GM23248 (cell line): ENCODE measurements at regions not wholly inside any gene's neighbourhood (a gene's known extent, or its start where the extent isn't known, plus 50 kb on each side); places are given as distances from the start of the nearest gene placed in this dataset.

Source experiments
- DNase-seq: peaks from one replicate; pipeline ENCODE4 v3.0.0-alpha.2; 2015
- H2AFZ ChIP-seq: fragments of 200-600 bp; sonication (generic); 2 replicates; pipeline ENCODE4 v1.6.1; 2016; ENCODE audit warnings: antibody characterized with exemption
- H3F3A ChIP-seq: fragments of 200-600 bp; sonication (generic); 2 replicates; pipeline ENCODE4 v1.6.1; 2016; ENCODE audit warnings: mild to moderate bottlenecking, antibody characterized with exemption, mixed run types; ENCODE audit not compliant: insufficient read depth
- H3K27ac ChIP-seq: fragments of 200-600 bp; sonication (generic); 2 replicates; pipeline ENCODE4 v1.5.1; 2016; ENCODE audit warnings: mild to moderate bottlenecking
- H3K27me3 ChIP-seq: fragments of 200-600 bp; sonication (generic); replicated peaks from 2 replicates; pipeline ENCODE4 v1.6.1; 2016; ENCODE audit warnings: mild to moderate bottlenecking; ENCODE audit not compliant: insufficient read depth
- H3K36me3 ChIP-seq: fragments of 200-600 bp; sonication (generic); 2 replicates; pipeline ENCODE4 v1.6.1; 2016; ENCODE audit warnings: low read depth, mild to moderate bottlenecking
- H3K4me1 ChIP-seq: fragments of 200-600 bp; sonication (generic); 2 replicates; pipeline ENCODE4 v1.6.1; 2016; ENCODE audit warnings: mild to moderate bottlenecking; ENCODE audit not compliant: insufficient read depth
- H3K4me2 ChIP-seq: fragments of 200-600 bp; sonication (generic); one replicate; pipeline ENCODE4 v1.6.1; 2016; ENCODE audit warnings: mild to moderate bottlenecking; ENCODE audit not compliant: unreplicated experiment
- H3K4me3 ChIP-seq: fragments of 200-600 bp; sonication (generic); 2 replicates; pipeline ENCODE4 v1.5.1; 2016; ENCODE audit warnings: mild to moderate bottlenecking
- H3K79me2 ChIP-seq: fragments of 200-600 bp; sonication (generic); 2 replicates; pipeline ENCODE4 v1.6.1; 2016; ENCODE audit warnings: mild to moderate bottlenecking; ENCODE audit not compliant: insufficient read depth
- H3K9ac ChIP-seq: fragments of 200-600 bp; sonication (generic); 2 replicates; pipeline ENCODE4 v1.6.1; 2016; ENCODE audit warnings: mild to moderate bottlenecking
- H3K9me2 ChIP-seq: fragments of 200-600 bp; sonication (generic); 2 replicates; pipeline ENCODE4 v1.6.1; 2016; ENCODE audit warnings: mixed run types, mild to moderate bottlenecking, moderate library complexity; ENCODE audit not compliant: insufficient read depth
- H3K9me3 ChIP-seq: fragments of 200-600 bp; sonication (generic); one replicate; pipeline ENCODE4 v1.6.1; 2017; ENCODE audit warnings: low read depth
- H4K20me1 ChIP-seq: fragments of 200-600 bp; sonication (generic); 2 replicates; pipeline ENCODE4 v1.6.0; 2016; ENCODE audit not compliant: insufficient read depth
- EZH2 ChIP-seq: fragments of 200-600 bp; sonication (generic); IDR thresholded peaks from 2 replicates; pipeline ENCODE4 v1.6.1; 2018; ENCODE audit warnings: antibody characterized with exemption, mild to moderate bottlenecking; ENCODE audit not compliant: insufficient read depth, poor library complexity, severe bottlenecking
- EZH2phosphoT487 ChIP-seq: fragments of 200-600 bp; sonication (generic); IDR thresholded peaks from 2 replicates; pipeline ENCODE4 v1.6.1; 2018; ENCODE audit warnings: antibody characterized with exemption, moderate library complexity, mild to moderate bottlenecking, low read depth; ENCODE audit not compliant: insufficient read depth
- WGBS, 2 experiments: methylation state at CpG; one replicate each; pipeline ENCODE4 v1.1.6; 2015 to 2017; ENCODE audit warnings: low lambda C conversion rate in 2 of 2, low coverage in 1 of 2; ENCODE audit errors: missing lambda C conversion rate in 2 of 2; 5-methylcytosine and 5-hydroxymethylcytosine counted together
- in situ Hi-C: fragments of 300-500 bp; cut with MboI; formaldehyde crosslinking; loops from 2 replicates; pipeline ENCODE4 v1.15.0; 2020

GRCh38 chr20:56928007-56928406, 298.9 kb downstream of the TFAP2C start:
- Histone ChIP-seq H3K4me1 (no peaks in the 10 kb centered on the region), H3K9ac (no peak overlapping the region), H3K9me3 (no peaks in the 10 kb centered on the region), H3K4me2 (no peak overlapping the region), H3K27me3 (peaks cover 74% of the 10 kb centered on the region), H3K27ac (no peak overlapping the region), H3K79me2 (no peaks in the 10 kb centered on the region), H3F3A (no peaks in the 10 kb centered on the region), H2AFZ (no peak overlapping the region), H3K36me3 (no peaks in the 10 kb centered on the region), H4K20me1 (no peaks in the 10 kb centered on the region), H3K9me2 (no peaks in the 10 kb centered on the region), H3K4me3 (no peak overlapping the region)
- no peak for TF ChIP-seq EZH2phosphoT487
- TF ChIP-seq EZH2 = no peak
- WGBS, 2 experiments = 83 to 84% methylated on average over 2 of the region's 5 CpGs
- no peak for DNase-seq
- in situ Hi-C loops = no loop called here

- in situ Hi-C loops = no loop called here
- Histone ChIP-seq H3K4me3 (no peak overlapping the region), H4K20me1 (no peaks in the 10 kb centered on the region), H3K9ac (no peak overlapping the region), H2AFZ (no peak overlapping the region), H3K79me2 (no peaks in the 10 kb centered on the region), H3K9me3 (no peaks in the 10 kb centered on the region), H3K27me3 (peaks cover 59% of the 10 kb centered on the region), H3K36me3 (no peaks in the 10 kb centered on the region), H3K9me2 (no peaks in the 10 kb centered on the region), H3K4me1 (no peaks in the 10 kb centered on the region), H3F3A (no peaks in the 10 kb centered on the region), H3K27ac (no peak overlapping the region), H3K4me2 (no peak overlapping the region)
- WGBS, 2 experiments = 75 to 79% methylated on average over 7 of the region's 7 CpGs
- no peak for DNase-seq
- TF ChIP-seq EZH2phosphoT487 (no peak), EZH2 (no peak)
Observed at GRCh38 chr20:56929606-56930005, 300.5 kb downstream of the TFAP2C start.

- 72 to 82% methylated on average over 6 of the region's 6 CpGs for WGBS, 2 experiments
- H3K27me3 ChIP-seq = peaks cover 46% of the 10 kb centered on the region
Observed at GRCh38 chr20:56930876-56931275, 301.8 kb downstream of the TFAP2C start.

GRCh38 chr20:56932575-56933330, 303.6 kb downstream of the TFAP2C start:
- Histone ChIP-seq H2AFZ (no peak overlapping the region), H3K4me1 (no peaks in the 10 kb centered on the region), H3K9me2 (no peaks in the 10 kb centered on the region), H3K36me3 (no peaks in the 10 kb centered on the region), H3F3A (no peaks in the 10 kb centered on the region), H3K79me2 (no peaks in the 10 kb centered on the region), H3K9ac (no peak overlapping the region), H3K4me3 (no peak overlapping the region), H3K27ac (no peak overlapping the region), H3K27me3 (peaks cover 27% of the 10 kb centered on the region), H3K9me3 (no peaks in the 10 kb centered on the region), H3K4me2 (no peak overlapping the region), H4K20me1 (no peaks in the 10 kb centered on the region)
- TF ChIP-seq EZH2phosphoT487 = no peak
- TF ChIP-seq EZH2 = no peak
- in situ Hi-C loops = no loop called here
- WGBS, 2 experiments = 89 to 92% methylated on average over 6 of the region's 6 CpGs
- no peak for DNase-seq

More at GRCh38 chr20:56930876-56931275, 301.8 kb downstream of the TFAP2C start:
- Histone ChIP-seq H3K27ac (no peak overlapping the region), H3F3A (no peaks in the 10 kb centered on the region), H3K9ac (no peak overlapping the region), H4K20me1 (no peaks in the 10 kb centered on the region), H3K9me3 (no peaks in the 10 kb centered on the region), H3K4me2 (no peak overlapping the region), H3K4me1 (no peaks in the 10 kb centered on the region), H3K9me2 (no peaks in the 10 kb centered on the region), H2AFZ (no peak overlapping the region), H3K36me3 (no peaks in the 10 kb centered on the region), H3K79me2 (no peaks in the 10 kb centered on the region), H3K4me3 (no peak overlapping the region)
- TF ChIP-seq EZH2phosphoT487 (no peak), EZH2 (no peak)
- DNase-seq = no peak
- in situ Hi-C loops = no loop called here
